DMS53 treated with DMSO at 0.1 percent for 48 hours (cell line): ENCODE measurements at regions not wholly inside any gene's neighbourhood (a gene's known extent, or its start where the extent isn't known, plus 50 kb on each side); places are given as distances from the start of the nearest gene placed in this dataset.

Experiments used
- DNase-seq: peaks from one replicate; lab custom pipeline; 2025; ENCODE audit not compliant: unreplicated experiment; lab: John Stamatoyannopoulos, UW

GRCh38 chr14:29271669-29272068 is 505.1 kb downstream of the FOXG1 start:
- DNase-seq = no peak

DNA sequence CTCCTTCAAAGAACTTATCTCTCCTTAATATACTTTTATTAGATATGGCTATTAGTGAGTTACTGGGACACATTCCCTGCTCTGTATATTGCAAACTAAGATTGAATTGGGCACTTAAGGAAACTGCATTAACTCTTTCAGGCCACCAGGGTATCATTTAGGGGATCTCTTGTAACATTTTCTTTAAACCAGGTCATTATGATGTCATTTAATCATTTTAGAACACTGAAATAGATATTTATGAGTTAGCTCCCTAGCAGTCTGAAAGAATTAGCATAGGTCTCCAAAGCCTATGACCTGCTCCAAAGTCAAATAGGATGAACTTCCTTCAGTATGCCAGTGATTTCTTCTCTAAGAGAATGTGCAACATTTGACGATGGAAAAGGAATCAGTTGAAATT is 506.9 kb downstream of the FOXG1 start:
- DNase-seq = no peak

GRCh38 chr14:29274890-29275596 is 508.5 kb downstream of the FOXG1 start:
- no peak for DNase-seq

DNA sequence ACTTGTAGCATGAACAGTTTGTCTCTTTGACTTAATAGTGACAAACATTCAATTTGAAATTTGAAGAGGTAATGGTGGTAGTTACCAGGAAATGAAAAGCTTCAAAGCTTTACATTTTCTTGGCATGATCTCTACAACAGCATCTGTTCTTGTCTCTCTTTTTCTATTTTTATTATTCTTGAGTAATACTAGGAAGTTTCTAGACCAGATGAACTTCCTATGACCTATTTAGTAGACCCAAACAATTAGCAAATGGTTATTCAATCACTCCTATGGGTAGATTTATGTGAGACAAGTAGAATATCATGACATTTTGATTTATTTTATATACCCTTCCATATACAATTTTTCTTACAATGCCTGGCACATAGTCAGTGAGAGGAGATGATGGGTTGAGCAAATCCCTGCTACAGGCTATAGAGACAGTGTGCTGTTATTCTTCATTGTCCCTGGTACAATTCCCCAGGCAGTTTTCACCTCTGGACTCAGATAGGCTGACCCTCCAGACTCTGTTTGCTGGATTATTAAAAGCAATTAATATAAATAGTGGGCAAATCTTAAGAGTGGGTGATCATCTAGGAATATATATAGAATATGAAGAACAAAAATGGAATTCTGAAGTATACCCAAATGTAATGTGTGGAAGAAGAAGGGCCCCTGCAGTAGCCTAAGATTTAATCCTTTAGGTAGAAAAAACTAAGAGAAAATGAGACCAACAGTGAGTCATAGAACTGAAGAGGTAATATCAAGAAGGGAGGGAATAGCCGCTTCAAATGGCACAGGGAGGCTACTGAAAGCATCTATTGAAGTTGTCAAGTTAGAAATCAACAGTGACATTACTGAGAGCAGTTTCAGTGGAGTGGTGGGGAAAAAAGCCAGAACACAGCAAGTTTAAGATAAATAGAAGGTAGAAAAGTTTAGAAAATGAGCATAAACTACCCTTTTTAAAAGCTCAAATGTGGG is 512.0 kb downstream of the FOXG1 start:
- no peak for DNase-seq

- DNase-seq = no peak
These were observed 515.6 kb downstream of the FOXG1 start for GRCh38 chr14:29282169-29282568.

DNA sequence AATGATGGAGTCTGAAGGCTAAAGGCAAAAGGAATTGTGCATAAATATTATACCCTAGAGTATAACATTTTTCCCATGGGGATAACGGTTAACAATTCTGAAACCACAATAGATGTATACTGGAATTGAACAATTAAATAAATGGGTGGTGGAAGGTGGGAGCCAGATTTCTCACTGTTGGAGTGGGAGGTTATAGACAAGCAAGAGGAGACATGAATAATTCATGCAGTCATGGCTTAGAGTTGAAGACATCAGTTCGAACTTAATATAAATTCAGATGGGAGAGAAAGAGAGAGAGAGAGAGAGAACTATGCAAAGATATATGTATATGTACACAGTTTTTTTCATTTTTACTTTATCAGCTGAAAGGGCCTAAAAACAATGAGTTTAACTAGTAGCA is 523.9 kb downstream of the FOXG1 start:
- DNase-seq = no peak

- no peak for DNase-seq
These were observed 532.8 kb downstream of the FOXG1 start for GRCh38 chr14:29299372-29299771.

DNA sequence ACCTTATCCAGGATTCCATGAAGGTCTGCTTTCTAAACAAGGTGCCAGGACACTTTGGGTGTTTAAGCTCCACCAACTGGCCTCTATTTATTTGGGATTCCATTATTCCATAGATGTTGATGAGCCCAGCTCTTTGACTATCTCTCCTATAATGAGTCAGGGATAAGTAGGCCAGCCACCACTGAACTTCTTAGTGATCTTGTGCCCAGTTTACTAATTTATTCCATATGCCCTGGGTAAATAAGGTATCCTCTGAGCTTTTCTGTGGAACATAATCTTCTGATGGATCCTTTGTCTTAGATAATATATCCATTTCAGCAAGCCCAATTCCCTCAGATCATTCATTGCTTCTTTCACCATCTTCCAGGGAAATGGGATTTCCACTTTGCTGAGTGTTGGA is 535.0 kb downstream of the FOXG1 start:
- no peak for DNase-seq

DNA sequence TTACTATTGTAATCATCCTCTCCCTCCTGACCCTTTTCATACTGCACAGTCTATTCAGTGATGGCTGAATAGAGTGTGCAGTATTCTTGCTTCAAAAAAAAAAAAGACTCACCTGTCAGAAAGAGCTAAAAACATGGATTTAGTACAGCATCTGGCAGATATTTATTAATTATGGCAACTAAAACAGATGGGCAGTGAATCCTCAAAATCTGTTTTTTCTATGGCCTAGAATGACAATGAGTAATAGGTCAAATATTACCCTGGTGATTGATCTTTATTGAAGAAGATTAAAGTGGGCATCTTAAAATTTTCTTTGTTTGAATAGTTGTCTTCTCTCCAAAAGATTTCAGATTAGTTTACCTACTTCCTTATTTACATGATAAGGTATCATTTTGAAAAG is 543.6 kb downstream of the FOXG1 start:
- DNase-seq = no peak

DNA sequence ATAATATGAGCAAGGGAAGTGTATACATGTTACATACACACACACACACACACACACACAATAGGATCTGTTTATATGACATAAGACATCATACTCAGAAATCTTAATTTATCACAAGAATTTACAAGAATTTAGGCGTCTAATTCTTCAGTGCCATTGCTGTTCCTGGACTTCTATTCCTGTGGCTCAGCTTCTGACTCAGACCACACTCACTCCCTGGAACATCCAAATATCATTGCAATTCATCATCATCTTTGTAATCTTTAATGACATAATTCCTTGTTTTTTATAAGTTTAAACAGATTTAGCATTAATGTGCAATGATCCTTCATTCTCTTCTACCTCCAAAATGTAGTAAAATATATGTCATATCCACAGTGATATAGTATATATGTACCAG is 544.2 kb downstream of the FOXG1 start:
- DNase-seq = no peak

GRCh38 chr14:29311983-29312382 is 545.4 kb downstream of the FOXG1 start:
- DNase-seq = no peak

DNA sequence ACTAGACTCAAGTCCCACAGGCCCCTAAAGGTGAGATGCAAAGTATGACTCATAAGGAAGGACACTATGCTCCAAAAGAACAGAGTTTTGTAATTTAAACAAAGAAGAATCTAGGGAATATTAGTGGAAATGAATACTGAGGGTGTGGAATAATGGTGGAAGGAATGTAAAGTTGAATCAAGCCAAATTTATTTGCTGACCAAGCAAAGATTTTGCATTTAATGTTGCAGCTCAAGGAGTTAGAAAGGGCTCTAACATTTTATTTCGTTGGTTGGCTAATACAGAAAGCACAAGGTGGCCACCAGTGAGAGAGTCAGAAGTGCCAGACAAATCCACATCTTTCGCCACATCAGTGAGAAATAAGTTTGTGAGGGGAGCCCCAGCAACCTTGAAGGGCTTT is 550.3 kb downstream of the FOXG1 start:
- no peak for DNase-seq

DNA sequence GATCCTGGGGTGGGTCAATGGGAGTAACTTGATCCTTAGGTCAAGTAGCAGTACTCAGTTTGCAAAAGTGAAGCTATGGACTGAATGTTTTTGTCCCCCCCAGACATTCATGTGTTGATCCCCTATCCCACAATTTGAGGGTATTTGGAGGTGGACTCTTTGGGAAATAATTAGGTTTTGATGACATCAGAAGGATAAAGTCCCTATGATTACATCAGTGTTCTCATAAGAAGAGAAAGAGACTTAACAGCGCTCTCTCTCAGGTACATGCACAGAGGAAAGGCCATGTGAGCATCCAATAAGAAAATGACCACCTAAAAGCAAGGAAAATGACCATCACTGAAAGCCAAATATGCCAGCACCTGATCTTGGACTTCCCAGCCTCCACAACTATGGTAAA is 550.8 kb downstream of the FOXG1 start:
- no peak for DNase-seq

DNA sequence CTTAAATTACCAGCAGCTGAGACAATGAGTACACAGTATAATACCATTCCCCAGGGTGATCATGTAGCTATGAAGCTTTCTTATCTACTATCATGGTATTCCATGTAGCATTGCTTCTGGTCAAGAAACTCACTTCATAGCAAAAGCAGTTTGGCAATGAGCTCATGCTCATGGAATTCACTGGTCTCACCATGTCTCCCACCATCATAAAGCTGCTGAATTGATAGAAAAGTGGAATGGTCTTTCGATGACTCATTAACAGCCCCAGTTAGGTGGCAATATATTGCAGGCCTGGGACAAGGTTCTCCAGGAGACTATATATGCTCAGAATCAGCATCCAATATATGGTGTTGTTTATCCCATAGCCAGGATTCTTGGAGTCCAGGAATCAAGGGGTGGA is 553.7 kb downstream of the FOXG1 start:
- no peak for DNase-seq

DNA sequence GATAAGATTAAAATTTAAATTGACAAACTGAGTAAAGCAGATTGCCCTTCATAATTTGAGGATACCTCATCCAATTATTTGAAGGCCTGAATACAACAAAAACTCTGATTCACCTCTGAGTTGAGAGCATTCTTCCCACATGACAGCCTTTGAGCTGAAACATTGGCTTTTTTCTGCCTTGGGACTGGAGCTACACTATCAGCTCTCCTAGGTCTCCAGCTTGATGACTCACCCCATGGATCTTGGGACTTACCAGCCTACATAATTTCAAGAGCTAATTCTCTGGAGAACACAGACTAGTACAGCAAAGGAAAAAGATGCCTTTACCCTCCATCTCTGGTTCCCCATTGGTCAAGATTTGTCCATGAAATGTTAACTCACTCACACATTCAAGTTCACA is 555.1 kb downstream of the FOXG1 start:
- DNase-seq = no peak

GRCh38 chr14:29339494-29340172 is 573.0 kb downstream of the FOXG1 start:
- DNase-seq = no peak

GRCh38 chr14:29348504-29348903 is 579.1 kb downstream of the PRKD1 start:
- DNase-seq = no peak

DNA sequence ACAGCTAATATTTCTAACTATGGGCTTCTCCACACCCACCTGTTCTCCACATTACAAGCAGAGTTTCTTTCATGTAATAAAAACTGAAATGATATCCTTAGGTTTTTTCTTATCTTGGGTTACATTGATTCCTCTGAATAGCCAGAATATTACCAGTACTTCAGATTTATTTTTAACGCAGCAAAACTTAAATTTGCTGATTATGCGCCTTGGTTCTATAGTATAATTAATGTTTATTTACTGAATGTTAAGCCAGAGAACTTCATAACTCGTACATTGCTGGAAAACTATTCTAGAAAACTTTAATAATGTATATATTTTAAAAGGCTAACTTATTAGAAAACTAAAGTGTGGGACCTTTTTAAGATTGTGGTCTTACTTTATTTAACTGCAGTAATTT is 577.2 kb downstream of the PRKD1 start:
- DNase-seq = no peak

DNA sequence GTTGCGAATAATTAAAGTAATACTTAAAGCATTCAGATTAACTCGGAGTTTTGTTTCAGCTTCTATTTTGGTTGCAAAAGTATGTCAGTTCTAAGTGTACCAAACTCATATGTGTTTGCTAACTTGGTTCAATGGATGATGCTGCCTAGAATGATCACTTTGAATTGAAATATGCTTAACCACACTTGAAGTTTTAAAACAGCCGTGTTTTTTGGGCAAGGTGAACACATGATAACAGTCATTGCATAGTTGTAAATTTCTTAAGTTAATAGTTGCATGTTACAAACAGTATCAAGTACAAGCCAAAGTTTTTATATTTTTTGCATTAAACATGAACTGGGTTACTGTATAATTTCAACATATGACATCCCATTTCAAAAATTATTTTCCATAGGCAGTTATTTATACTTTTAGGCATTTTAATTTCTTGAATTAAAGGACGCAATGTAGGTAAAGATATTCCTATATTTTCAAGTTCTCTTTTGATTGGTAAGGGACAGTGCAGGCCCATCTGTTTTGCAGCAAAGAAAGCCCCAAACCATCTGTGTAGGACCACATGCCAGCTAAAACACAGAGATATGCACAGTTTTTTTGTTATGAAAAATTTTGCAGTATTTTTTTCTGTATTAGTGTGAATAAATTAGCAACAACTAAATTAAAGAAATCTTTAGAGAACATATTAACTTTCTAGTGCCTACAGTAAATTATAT is 575.5 kb downstream of the PRKD1 start:
- DNase-seq = no peak

DNA sequence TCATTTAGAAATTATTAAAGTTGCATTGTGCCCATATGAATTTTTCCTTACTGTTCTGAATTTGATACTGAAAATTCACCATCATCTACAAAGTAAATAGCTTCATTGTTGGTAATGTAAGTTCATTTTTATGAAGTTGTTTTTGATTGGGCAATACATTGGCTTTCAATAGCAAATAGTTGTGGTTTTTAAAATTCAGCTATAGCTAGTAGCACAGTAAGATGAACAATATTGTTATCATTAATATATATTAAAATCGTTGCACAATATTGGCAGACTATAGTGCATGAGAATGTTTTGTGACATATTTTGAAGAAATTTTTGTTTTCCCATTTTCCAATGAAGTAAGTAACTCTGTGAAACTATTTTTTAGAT is 575.0 kb downstream of the PRKD1 start:
- no peak for DNase-seq

- DNase-seq = no peak
These were observed 574.1 kb downstream of the PRKD1 start for GRCh38 chr14:29353513-29353912.
